ENCODE measurements at regions not wholly inside any gene's neighbourhood (a gene's known extent, or its start where the extent isn't known, plus 50 kb on each side); places are given as distances from the start of the nearest gene placed in this dataset.

DNA sequence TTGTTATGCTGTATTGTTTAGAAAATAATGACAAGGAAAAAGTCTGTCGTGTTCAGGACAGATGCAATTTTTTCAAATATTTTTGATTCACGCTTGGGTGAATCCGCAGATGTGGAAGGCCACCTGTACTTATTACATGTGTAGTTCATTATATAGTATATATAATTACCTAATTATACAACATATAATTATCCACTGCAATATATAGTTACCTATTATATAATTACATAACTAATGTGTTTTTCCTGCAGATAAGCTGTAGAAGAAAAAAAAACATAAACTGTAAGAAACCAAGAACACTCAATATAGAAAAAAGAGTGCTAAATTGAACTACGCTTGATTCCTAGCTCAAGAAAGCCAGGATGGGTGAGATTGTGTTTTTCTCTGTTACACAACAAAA, 93.6 kb upstream of the RANBP3L start:
- no peak for TF ChIP-seq CTCF (IDR thresholded peaks at IDR 0.05)
- TF ChIP-seq, protein P1, sequence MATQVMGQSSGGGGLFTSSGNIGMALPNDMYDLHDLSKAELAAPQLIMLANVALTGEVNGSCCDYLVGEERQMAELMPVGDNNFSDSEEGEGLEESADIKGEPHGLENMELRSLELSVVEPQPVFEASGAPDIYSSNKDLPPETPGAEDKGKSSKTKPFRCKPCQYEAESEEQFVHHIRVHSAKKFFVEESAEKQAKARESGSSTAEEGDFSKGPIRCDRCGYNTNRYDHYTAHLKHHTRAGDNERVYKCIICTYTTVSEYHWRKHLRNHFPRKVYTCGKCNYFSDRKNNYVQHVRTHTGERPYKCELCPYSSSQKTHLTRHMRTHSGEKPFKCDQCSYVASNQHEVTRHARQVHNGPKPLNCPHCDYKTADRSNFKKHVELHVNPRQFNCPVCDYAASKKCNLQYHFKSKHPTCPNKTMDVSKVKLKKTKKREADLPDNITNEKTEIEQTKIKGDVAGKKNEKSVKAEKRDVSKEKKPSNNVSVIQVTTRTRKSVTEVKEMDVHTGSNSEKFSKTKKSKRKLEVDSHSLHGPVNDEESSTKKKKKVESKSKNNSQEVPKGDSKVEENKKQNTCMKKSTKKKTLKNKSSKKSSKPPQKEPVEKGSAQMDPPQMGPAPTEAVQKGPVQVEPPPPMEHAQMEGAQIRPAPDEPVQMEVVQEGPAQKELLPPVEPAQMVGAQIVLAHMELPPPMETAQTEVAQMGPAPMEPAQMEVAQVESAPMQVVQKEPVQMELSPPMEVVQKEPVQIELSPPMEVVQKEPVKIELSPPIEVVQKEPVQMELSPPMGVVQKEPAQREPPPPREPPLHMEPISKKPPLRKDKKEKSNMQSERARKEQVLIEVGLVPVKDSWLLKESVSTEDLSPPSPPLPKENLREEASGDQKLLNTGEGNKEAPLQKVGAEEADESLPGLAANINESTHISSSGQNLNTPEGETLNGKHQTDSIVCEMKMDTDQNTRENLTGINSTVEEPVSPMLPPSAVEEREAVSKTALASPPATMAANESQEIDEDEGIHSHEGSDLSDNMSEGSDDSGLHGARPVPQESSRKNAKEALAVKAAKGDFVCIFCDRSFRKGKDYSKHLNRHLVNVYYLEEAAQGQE (IDR thresholded peaks at IDR 0.05; ENCODE audit: insufficient read depth in 1 of 2, low read depth in 2 of 2, low read length in 1 of 2), result no peak
- no peak for TF ChIP-seq TCF7L2 (IDR thresholded peaks at IDR 0.05; ENCODE audit: low read depth, low read length)
- no peak for TF ChIP-seq POLR2AphosphoS5 (IDR thresholded peaks at IDR 0.05; ENCODE audit: low read depth, low read length)

All from Panc1 (cell line).